ENCODE measurements at regions not wholly inside any gene's neighbourhood (a gene's known extent, or its start where the extent isn't known, plus 50 kb on each side); places are given as distances from the start of the nearest gene placed in this dataset.
"Not testable (repeated sequence)": the region's sequence is repeated elsewhere in the genome, so short reads cannot be mapped to it uniquely, and the experiment has no call there.

DNA sequence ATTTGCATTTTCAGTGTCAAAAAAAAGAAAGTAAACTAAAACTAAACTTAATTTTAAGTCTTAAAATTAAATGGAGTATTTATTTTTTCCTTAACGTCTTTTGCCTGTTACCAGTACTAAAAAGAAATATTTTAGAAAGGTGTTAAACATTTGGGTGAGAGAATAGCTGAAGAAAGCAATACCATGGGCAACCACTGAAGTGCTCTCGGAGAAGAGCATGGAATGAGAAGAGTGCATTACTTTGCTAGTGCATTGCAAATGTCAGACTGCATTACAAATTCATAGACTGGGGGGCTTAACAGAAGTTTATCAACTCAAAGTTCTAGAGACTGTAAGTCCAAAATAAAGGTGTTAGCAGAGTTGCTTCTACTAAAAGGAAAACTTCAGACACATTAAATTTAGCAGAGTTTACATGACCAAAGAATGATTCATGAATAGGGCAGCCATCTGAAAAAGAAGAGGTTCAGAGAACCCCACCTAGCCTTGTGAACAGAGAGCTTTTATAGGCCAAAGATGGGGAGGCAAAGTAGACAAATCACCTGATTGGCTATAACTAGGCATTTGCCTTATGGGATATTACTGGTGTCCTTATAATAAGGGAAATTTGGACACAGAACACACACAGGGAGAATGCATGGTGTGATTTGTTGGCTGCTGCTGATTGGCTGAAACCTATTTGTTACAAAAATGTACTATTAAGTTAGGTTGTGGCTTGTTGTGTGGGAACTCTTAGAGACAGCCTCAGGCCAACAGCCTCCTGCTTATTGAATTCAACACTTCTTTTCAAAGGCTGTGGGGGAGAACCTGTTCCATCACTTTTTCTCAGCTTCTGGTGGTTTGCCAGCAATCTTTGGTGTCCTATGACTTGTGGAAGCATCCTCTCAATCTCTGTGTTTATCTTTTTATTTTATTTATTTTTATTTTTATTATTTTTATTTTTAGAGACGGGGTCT, 106.7 kb upstream of the RREB1 start:
- H3K36me3 Mint-ChIP-seq, result no peaks in the 10 kb centered on the region
- no peak overlapping the region for H3K4me3 Mint-ChIP-seq
- ATAC-seq, result no peak
- peaks cover 20% of the 10 kb centered on the region for H3K27me3 Mint-ChIP-seq
- H3K9me3 Mint-ChIP-seq, result no peaks in the 10 kb centered on the region
- no peaks in the 10 kb centered on the region for H3K4me1 Mint-ChIP-seq
- no peak overlapping the region for H3K27ac Mint-ChIP-seq

DNA sequence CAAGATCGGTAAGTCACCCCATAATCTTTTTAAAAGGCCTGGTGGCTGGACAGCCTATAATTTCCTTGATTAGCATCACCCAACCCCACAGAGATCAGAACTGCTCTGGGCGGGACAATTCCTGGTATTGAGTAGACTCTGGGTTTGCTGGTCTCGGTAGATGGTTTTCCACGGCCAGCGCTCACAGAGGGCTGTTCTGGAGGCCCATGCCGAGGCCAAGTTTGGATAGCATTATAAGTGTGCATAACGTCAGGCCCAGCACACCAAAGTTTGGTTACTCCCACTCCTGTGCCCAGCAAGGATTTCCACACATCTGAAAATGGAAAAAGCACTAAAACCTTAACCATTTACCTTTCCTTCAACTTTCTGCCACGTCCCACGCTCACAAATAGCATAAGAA, 104.7 kb upstream of the RREB1 start:
- no peak for ATAC-seq
- no peaks in the 10 kb centered on the region for H3K9me3 Mint-ChIP-seq
- H3K27me3 Mint-ChIP-seq, result peaks cover 21% of the 10 kb centered on the region
- H3K27ac Mint-ChIP-seq, result no peak overlapping the region
- no peak overlapping the region for H3K4me3 Mint-ChIP-seq
- no peaks in the 10 kb centered on the region for H3K4me1 Mint-ChIP-seq
- H3K36me3 Mint-ChIP-seq, result no peaks in the 10 kb centered on the region

DNA sequence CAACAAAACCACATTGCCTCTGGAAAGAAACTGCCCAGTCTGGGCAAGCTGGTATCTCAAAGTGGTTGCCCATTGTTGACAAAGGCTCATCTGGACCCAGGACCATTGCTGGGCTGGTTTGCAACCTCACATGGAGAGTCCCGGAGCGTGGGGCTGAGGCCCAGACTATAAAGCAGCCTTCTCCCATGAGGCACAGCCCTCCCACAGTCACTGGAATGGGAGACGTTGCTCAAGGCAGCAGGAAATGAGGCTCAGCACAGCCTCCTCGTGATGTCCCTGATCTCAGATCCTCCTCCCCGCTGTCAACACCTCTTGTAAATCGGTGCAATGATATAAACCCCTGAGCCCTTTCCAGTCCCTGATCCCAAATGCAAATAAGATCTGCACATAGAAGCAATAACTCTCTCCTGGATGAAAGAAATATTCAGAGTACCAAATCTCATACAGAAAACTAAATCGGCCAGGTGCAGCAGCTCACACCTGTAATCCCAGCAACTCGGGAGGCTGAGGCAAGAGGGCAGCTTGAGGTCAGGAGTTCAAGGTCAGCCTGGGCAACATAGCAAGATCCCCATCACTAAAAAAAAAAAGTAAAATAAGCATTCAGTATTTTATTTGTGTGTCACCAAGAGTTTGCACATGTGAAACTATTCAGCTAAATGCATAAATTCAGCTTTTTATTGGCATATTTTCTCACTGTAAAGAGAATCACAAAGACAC, 103.0 kb upstream of the RREB1 start:
- no peak overlapping the region for H3K27ac Mint-ChIP-seq
- H3K4me3 Mint-ChIP-seq, result no peak overlapping the region
- H3K36me3 Mint-ChIP-seq, result no peaks in the 10 kb centered on the region
- H3K4me1 Mint-ChIP-seq, result no peaks in the 10 kb centered on the region
- no peak for ATAC-seq
- no peaks in the 10 kb centered on the region for H3K9me3 Mint-ChIP-seq
- peaks cover 16% of the 10 kb centered on the region for H3K27me3 Mint-ChIP-seq

DNA sequence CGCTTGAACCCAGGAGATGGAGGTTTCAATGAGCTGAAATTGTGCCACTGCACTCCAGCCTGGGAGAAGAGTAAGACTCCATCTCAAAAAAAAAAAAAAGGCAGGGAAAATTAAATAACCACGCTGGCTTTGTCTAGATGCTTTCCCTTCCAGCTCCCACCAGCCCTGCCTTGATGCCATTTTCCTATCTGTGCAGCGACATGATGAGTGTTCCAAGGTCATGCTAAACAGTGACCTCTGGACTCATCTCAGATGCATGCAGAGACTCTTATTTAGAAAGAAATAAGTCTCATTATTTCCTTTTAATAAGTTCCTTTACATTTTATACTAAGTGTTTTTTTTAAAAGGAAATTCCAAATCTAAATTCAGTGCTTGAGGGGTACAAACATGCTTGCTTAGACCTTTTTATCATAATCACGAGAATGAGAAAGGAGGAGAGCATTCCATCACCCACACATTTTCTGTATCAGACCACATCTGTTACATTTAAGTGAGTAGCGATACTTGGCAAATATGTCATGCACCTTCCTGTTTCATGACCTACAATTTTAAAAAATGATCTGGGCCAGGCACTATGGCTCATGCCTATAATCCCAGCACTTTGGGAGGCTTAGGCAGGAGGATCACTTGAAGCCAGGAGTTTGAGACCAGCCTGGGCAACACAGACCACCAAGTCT, 101.1 kb upstream of the RREB1 start:
- Mint-ChIP-seq H3K9me3 (no peaks in the 10 kb centered on the region), H3K27me3 (peaks cover 16% of the 10 kb centered on the region), H3K27ac (no peak overlapping the region), H3K36me3 (no peaks in the 10 kb centered on the region), H3K4me1 (no peaks in the 10 kb centered on the region), H3K4me3 (no peak overlapping the region)
- no peak for ATAC-seq

DNA sequence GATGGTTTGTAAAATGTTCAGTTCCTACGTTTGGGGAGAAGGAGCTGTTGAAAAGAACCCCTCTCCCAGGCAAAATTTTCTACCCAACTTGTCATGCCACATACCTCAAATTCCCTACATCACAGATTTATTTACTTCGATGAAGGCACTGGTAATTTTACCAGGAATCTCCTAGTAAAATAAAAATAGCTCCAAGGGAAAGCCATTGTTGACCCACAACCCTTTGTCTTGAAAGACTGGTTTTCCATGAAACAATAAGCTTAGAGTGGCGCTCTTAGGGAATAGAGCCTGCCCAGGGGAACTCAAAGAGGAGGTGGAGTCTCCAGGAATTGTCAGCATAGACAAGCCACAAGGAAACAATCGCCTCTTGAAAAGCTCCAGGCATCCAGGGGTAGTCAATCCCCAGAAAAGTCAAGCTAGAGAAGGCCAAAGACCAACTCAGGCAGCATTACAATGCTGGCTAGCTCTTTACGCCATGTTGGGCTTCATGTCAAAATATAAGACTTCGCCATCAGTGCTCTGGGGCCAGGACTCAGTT, 99.2 kb upstream of the RREB1 start:
- H3K9me3 Mint-ChIP-seq, result no peaks in the 10 kb centered on the region
- H3K4me3 Mint-ChIP-seq, result no peak overlapping the region
- ATAC-seq, result no peak

DNA sequence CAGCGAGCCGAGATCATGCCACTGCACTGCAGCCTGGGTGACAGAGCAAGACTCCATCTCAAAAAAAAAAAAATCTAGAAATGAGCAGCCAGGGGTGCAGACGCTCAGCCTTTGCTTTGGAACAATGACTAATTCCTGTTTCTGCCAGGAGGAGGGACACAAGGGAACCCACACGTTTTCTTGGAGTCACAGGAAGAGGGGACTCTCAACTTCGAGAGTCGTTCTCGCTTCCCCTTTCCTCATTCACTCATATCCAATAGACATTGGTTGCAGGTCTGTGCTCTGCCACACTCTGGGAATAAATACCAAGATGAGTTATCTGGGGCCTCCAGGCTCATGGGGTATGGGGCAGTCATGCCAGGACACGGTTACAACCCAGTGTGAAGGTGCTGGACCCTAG, 91.5 kb upstream of the RREB1 start:
- peak; percentile 24 for ATAC-seq
- H3K27me3 Mint-ChIP-seq, result no peaks in the 10 kb centered on the region
- H3K4me3 Mint-ChIP-seq, result no peak overlapping the region
- no peaks in the 10 kb centered on the region for H3K9me3 Mint-ChIP-seq
- no peaks in the 10 kb centered on the region for H3K4me1 Mint-ChIP-seq
- no peaks in the 10 kb centered on the region for H3K36me3 Mint-ChIP-seq
- H3K27ac Mint-ChIP-seq, result no peak overlapping the region

More for the DNA sequence above, 99.2 kb upstream of the RREB1 start:
- Mint-ChIP-seq H3K27me3 (peaks cover 16% of the 10 kb centered on the region), H3K36me3 (no peaks in the 10 kb centered on the region), H3K27ac (no peak overlapping the region), H3K4me1 (no peaks in the 10 kb centered on the region)

DNA sequence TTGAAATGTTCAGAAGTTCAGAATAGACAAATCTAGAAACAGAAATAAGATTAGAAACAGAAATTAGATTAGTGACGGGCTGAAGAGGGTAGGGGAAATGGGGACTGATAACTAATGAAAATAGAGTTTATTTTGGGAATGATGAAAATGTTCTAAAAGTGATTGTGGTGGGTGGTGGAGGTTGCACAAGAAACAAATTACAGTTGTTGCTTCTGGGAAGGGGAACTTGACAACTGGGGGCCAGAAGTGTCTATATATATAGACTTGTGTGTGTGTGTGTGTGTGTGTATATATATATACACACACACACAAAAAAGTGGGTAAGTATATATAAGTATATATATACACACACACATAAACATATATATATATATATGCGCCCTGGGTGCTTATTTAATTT, 86.5 kb upstream of the RREB1 start:
- no peak overlapping the region for H3K27ac Mint-ChIP-seq
- no peaks in the 10 kb centered on the region for H3K4me1 Mint-ChIP-seq
- no peak overlapping the region for H3K4me3 Mint-ChIP-seq
- H3K9me3 Mint-ChIP-seq, result no peaks in the 10 kb centered on the region
- H3K27me3 Mint-ChIP-seq, result no peaks in the 10 kb centered on the region
- no peaks in the 10 kb centered on the region for H3K36me3 Mint-ChIP-seq
- no peak for ATAC-seq

DNA sequence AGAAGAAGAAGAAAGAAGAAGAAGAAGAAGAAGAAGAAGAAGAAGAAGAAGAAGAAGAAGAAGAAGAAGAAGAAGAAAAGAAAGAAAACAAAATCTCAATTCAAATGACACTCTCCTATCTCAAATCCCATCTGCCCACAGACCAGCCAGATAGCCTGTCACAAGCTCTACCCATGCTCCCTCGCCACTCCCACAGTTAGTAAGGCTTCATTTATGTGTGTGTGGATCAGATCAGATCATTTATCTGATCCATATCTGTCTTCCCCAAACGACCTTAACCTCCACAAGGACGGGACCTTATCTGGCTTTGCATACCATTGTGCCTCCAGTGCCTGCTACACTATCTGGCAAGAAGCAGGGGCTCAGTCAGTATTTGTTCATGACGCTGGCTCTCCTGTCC, 81.9 kb upstream of the RREB1 start:
- no peaks in the 10 kb centered on the region for H3K36me3 Mint-ChIP-seq
- H3K4me1 Mint-ChIP-seq, result no peaks in the 10 kb centered on the region
- no peak overlapping the region for H3K27ac Mint-ChIP-seq
- no peaks in the 10 kb centered on the region for H3K27me3 Mint-ChIP-seq
- no peak overlapping the region for H3K4me3 Mint-ChIP-seq
- no peak for ATAC-seq
- no peaks in the 10 kb centered on the region for H3K9me3 Mint-ChIP-seq

DNA sequence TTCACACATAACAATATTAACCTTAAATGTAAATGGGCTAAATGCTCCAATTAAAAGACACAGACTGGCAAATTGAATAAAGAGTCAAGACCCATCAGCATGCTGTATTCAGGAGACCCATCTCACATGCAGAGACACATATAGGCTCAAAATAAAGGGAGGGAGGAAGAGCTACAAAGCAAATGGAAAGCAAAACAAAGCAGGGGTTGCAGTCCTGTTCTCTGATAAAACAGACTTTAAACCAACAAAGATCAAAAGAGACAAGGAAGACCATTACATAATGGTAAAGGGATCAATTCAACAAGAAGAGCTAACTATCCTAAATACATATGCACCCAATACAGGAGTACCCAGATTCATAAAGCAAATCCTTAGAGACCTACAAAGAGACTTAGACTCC, 78.8 kb upstream of the RREB1 start:
- H3K36me3 Mint-ChIP-seq, H3K9me3 Mint-ChIP-seq, ATAC-seq, H3K4me1 Mint-ChIP-seq, H3K4me3 Mint-ChIP-seq, H3K27ac Mint-ChIP-seq, H3K27me3 Mint-ChIP-seq: not testable (repeated sequence)

DNA sequence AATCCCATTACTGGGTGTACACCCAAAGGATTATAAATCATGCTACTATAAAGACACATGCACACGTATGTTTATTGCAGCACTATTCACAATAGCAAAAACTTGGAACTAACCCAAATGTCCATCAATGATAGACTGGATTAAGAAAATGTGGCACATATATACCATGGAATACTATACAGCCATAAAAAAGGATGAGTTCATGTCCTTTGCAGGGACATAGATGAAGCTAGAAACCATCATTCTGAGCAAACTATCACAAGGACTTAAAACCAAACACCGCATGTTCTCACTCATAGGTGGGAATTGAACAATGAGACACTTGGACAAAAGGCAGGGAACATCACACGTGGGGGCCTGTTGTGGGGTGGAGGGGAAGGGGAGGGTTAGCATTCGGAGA, 76.8 kb upstream of the RREB1 start:
- H3K27me3 Mint-ChIP-seq, H3K27ac Mint-ChIP-seq, H3K9me3 Mint-ChIP-seq, ATAC-seq, H3K36me3 Mint-ChIP-seq, H3K4me1 Mint-ChIP-seq, H3K4me3 Mint-ChIP-seq: not testable (repeated sequence)

DNA sequence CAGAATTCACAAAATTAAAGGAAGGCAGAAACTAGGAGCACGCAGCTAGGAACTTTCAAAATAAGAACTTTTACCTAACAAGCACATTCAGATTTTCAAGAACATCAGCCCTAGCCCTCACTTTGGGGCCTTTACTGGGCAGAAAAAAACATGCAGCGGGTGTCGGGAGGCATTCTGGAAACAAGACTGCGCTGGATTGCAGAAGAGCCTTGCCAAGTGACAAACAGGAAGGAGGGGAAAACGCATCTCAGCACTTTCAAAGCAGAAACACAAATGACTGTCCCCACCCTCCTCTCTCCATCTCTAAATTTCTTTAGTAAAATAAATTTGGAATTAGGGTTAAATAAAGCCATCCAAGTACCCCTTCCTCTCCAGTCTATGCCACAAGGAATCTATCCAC, 74.6 kb upstream of the RREB1 start:
- H3K27ac Mint-ChIP-seq, result no peak overlapping the region
- no peaks in the 10 kb centered on the region for H3K36me3 Mint-ChIP-seq
- no peaks in the 10 kb centered on the region for H3K9me3 Mint-ChIP-seq
- no peaks in the 10 kb centered on the region for H3K27me3 Mint-ChIP-seq
- ATAC-seq, result no peak
- H3K4me1 Mint-ChIP-seq, result no peaks in the 10 kb centered on the region
- no peak overlapping the region for H3K4me3 Mint-ChIP-seq

DNA sequence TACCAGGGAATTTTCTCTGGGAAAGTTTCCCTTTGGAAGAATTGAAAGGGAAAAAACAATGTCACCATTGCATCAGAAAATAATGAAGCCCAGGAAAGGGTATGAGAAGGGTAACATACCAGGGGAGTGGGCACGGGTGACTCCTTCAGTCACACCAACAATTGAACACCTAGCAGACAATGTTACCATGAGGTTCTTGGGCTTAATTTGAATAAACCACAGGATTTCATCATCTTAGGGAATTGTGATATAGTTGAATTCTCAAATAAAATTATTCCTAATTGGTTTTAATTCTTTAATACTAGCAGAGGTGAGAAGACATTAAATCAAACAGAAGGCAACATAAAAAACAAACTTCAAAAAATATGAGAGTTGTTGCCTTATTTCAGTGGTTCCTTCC, 73.7 kb upstream of the RREB1 start:
- Mint-ChIP-seq H3K36me3 (no peaks in the 10 kb centered on the region), H3K27ac (no peak overlapping the region), H3K9me3 (no peaks in the 10 kb centered on the region), H3K27me3 (no peaks in the 10 kb centered on the region), H3K4me1 (no peaks in the 10 kb centered on the region), H3K4me3 (no peak overlapping the region)
- ATAC-seq, result no peak

DNA sequence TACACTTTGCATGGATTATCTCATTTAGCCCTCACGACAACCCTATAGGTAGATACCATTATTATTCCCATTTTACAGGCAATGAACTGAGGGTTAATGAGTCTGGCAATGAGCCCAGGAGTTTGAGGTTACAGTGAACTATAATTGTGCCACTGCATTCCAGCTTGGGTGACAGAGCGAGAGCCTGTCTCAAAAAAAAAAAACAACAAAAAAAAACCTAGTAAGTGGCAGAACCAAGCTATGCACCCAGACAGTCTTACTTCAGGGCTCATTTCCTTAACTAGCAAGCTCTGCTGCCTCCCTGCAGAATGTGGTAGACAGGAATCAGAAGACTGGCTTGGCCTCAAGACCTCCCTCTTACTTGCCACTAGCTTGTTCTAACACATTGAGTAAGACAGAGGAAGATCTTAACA, 71.9 kb upstream of the RREB1 start:
- ATAC-seq, result no peak
- no peak overlapping the region for H3K4me3 Mint-ChIP-seq
- H3K27ac Mint-ChIP-seq, result no peak overlapping the region
- no peaks in the 10 kb centered on the region for H3K36me3 Mint-ChIP-seq
- no peaks in the 10 kb centered on the region for H3K9me3 Mint-ChIP-seq
- H3K4me1 Mint-ChIP-seq, result no peaks in the 10 kb centered on the region
- no peaks in the 10 kb centered on the region for H3K27me3 Mint-ChIP-seq

DNA sequence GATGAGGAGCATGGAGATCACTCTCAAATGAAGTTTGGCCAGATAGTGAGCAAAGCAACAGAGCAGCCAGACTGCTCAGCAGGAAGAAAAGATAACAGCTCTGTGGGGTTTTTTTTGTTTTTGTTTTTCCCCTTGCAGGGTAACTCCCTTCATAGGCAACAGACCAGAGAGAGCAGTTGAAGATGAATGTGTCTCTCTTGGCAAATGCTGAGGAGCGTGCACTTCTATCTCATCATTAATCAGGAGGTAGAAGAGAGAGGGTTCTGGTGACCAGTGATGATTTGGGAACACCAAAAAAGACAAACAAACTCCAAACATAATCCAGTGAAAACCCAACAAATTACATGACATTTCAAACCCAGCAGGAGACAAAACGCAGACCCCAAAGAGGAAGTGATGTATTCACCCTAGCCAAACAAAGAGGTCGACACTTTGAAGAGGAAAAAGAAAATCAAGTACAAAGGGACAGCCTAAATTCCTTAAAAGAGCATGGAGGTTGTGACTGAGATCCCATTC, 66.2 kb upstream of the RREB1 start:
- Mint-ChIP-seq H3K4me3 (peak overlapping the region; percentile 43), H3K27me3 (no peaks in the 10 kb centered on the region), H3K9me3 (no peaks in the 10 kb centered on the region), H3K36me3 (no peaks in the 10 kb centered on the region), H3K27ac (peak overlapping the region; percentile 77), H3K4me1 (peaks cover 15% of the 10 kb centered on the region)
- peak; percentile 84 for ATAC-seq

DNA sequence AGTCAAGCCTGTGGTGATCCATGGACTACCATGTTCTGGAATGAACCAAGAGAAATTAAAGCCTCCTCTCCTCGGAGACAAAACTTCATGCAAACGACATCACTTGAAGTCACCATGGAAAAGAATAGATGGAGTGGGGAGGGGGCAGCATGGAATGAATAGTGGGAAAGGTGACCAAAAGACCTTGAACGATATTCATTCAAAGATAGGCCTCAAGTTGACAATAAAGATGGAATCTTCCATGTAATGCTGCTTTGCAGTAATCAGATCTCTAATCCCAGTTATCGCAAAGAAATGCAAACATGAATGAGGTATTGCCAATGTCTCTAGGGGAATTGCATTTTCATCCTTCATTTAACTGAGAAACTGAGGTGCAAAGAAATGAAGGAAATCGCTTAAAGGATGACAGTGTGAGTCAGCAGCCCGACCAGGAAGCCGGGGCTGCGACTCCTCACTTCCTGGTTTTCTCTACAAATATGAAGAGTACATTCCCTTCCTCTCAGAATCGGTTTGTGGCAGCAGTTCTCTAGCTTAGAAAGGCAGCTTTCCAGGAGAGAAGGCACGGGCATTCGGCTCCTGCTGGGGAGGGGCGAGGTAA, 65.6 kb upstream of the RREB1 start:
- Mint-ChIP-seq H3K27me3 (no peaks in the 10 kb centered on the region), H3K4me3 (no peak overlapping the region), H3K36me3 (no peaks in the 10 kb centered on the region), H3K27ac (peak overlapping the region; percentile 77), H3K9me3 (no peaks in the 10 kb centered on the region), H3K4me1 (peaks cover 19% of the 10 kb centered on the region)
- ATAC-seq, result no peak
